Putamen (tissue), 1 donor: ENCODE measurements at regions not wholly inside any gene's neighbourhood (a gene's known extent, or its start where the extent isn't known, plus 50 kb on each side); places are given as distances from the start of the nearest gene placed in this dataset.
A peak's percentile ranks its signal among the peaks of the same experiment; 100 is the strongest.

Experiments
- DNase-seq: peaks from one replicate; pipeline ENCODE4 v3.0.0-alpha.2; 2016; ENCODE audit warnings: low spot score

DNA sequence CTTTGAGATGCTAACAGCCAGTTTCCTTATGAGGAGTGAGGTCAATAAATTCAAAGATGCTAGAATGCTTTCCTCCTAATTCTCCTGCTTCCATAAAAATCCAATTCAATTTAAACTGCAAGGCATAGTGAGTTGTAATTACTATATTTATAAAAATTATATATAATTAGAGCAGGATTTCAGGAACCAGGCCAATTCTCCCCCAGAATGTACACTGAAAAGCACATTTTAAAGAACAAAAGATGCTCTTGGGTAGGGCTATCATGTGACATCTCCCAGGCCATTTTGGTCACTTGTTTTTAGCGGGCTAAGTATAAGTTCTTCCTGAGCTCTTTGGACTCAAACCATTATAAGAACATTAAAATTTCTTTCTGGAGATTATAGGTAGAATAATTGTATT lies 195.7 kb upstream of the KCNG1 start:
- DNase-seq = no peak

GRCh38 chr20:51217347-51218045 lies 194.6 kb upstream of the KCNG1 start:
- DNase-seq = no peak

- no peak for DNase-seq
Measured at GRCh38 chr20:51216850-51217249, 193.9 kb upstream of the KCNG1 start.

DNA sequence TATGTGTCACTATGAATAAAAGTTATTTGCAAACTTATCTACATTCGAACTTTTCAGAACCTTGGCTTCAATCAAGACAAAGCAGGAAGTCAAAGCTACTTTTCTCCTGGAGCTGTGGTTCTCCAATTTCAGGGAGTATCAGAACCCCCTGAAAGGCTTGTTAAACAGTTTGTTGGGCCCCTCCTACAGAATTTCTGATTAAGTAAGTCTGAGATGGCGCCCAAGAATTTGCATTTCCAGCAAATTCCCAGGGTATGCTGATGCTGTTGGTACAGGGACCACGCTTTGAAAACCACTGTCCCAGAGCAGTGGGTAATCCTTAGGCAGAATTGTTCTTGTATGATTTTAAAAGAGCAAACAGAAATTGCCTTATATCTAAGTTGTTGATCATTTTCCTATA lies 189.9 kb upstream of the KCNG1 start:
- DNase-seq = no peak

DNA sequence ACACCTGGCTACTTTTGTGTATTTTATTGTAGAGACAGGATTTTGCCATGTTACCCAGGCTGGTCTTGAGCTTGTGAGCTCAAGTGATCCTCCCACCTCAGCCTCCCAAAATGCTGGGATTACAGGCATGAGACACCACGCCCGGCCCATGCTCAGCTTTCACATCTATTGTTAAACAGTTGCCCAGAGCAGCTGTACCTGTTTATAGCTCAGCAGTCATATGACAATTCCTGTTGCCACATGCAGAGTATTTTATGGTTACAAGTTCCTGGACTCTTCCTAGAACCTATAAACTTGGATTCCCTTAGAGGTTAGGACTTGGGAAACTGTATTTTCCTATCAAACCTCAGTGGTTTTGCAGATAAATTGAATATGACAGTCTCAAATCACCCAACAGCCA lies 188.3 kb upstream of the KCNG1 start:
- DNase-seq = no peak

GRCh38 chr20:51210084-51210483 lies 187.2 kb upstream of the KCNG1 start:
- no peak for DNase-seq

GRCh38 chr20:51208162-51208561 lies 185.3 kb upstream of the KCNG1 start:
- DNase-seq = no peak

DNA sequence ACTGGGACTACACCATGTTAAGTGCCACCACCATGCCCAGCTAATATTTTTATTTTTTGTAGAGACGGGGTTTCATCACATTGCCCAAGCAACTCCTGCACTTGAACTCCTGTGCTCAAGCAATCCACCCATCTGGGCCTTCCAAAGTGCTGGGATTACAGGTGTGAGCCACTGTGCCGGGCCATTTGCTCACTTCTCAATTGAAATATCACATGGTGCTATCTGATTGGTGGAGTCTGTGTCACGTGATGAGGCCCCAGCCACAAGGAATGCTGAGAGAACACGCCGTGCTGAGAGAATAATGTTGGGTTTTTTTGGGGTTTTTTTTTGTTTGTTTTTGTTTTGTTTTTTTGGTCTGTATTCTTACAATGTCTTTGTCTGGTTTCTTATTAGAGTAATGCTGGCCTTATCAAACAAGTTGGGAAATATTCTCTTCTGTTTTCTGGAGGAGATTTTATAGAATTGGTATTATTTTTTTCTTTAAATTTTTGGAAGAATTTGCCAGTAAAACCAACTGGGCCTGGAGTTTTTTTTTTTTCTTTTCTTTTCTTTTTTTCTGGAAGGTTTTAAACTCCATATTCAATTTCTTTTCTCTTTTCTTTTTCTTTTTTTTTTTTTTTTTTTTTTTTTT lies 183.2 kb upstream of the KCNG1 start:
- DNase-seq = no peak

DNA sequence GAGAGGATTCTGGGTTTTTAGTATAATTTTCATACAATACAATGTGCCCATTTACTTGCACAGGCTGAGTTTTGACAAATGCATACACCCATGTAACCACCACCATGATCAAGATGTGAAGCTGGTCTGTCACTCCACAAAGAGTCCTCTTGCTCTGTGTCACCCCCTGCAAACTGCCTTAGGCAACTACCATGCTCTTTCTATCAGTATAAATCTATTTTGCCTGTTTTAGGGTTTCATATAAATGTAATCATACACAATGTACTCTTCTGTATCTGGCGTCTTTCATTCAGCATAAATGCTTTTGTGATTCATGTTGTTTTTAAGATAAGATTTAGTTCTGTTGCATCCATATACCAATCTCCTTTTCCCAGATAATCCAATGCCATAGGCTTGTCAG lies 181.9 kb upstream of the KCNG1 start:
- DNase-seq = no peak

DNA sequence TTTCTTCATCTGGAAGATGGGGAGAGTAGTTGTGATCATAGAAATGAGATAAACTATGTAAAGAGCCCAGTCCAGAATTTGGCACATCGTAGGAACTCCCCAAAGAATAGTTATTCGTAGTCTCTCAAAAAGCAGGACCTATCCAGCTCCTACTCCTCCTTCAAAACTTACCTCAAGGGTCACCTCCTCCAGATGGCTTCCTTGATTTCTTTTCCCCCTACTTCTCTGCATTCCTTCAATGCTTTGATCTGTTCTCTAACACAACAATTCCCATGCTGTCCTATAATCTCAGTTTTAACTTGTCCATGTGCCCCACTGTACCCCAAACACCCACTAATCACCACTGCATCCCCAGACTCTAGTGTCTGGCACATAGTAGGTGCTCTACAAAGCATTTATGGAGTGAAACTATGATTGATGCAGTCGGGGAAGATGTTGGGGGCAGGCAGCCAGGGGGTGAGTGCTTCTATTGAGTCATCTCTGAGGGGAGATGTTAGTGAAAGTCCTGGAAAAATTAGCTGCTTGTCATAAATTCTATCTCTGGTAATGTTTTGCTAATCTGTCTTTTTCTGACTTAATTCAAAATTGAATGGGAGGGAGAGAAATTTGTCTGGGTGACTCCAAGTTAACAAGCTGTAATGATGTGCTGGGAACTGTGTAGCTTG lies 181.3 kb upstream of the KCNG1 start:
- DNase-seq = peak; percentile 15

- DNase-seq = no peak
Measured at GRCh38 chr20:51202304-51202703, 179.4 kb upstream of the KCNG1 start.

DNA sequence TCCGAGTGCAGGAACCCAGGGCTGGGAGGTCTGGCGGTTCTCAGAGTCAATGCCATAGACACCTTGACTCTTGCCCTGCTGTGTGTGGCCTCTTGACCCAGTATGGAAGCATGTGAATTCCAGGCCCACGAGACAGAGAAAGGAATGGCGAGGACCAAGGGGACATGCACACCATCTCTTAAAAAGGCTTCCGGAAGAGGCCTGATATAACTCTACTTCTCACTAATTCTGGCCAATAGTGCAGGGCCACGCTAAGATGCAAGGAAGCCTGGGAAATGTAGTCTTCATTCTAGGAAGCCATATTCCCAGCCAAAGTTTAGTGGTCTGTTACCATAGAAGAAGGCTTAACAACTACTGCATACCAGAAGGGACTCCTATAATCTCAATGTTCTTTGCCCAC lies 177.0 kb upstream of the KCNG1 start:
- DNase-seq = no peak

DNA sequence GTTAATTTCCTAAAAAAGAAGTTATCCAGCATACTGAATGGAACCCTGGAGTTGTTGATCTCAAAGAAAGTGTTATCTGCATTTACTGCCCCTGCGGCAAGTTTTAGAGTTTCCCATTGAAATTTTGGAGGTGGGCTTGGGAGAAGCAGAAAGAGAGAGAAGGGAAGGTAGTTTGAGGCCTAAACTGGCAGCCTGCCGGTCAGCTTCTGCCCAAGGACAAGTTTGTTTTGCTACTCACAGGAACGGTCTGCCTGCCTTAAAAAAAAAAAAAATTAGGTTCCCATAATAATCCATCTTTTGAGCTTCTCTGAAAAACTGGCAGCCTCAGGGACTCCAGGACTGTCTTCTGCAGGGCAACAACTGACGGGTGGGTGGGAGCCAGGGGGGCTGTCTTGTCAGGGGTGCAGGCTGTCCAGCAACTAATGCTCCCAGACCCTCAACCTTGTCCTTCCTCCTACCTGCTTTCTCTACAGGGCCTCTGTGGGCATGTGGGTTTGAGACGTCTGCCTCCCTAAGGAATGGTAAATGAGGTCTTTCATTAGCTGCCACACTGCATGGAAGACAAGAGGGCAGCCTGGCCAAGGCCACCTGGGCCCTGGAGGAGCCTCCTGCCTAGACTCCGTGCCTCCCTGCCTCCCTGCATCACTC lies 176.1 kb upstream of the KCNG1 start:
- no peak for DNase-seq

GRCh38 chr20:51198238-51198637 lies 175.3 kb upstream of the KCNG1 start:
- no peak for DNase-seq

DNA sequence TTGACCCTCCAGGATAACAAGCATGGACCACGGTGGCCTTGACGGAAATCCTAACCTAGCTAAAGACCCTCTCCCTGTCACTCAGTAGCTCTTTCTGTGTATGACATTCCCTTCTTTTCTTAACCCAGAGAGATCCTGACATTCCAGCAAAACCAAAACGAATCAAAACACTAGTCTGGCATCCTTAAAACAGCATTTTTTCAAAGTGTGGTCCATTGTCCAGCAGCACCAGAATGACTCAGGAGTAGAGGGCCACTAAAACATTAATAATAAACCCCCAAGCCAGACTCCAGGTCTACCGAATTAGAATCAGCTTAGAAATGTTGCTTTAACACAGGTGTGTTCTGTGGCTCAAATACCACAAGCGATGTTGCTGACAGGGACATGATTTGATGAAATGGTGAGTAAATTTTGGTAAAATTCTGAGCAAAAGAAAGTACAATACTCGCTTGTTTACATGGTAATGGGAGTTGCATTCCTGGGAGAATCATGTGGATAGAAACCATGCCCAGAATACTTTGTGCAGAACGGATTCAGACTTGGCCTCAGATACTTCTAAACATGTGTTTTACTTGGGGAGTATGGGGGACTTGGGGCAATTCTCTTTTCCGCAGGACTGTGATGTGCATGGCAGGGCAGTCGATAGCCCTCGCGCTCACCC lies 174.2 kb upstream of the KCNG1 start:
- no peak for DNase-seq

- DNase-seq = no peak
Measured at GRCh38 chr20:51195990-51196389, 173.1 kb upstream of the KCNG1 start.

DNA sequence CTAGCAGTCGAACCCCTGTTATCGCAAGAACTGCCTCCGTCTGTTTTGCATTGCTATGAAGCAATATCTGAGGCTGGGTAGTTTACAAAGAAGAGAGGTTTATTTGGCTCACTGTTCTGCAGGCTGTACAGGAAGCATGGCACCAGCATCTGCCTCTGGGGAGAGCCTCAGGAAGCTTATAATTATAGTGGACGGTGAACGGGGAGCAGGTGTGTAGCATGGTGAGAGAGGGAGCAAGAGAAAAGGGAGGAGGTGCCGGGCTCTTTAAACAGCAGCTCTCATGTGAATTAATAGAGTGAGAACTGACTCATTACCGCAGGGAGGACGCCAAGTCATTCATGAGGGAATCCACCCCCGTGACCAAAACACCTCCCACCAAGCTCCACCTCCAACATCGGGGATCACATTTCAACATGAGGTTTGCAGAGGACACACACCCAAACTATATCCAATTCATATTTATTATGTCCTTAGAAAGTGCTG lies 172.6 kb upstream of the KCNG1 start:
- peak; percentile 18 for DNase-seq

GRCh38 chr20:51193066-51193772 lies 170.3 kb upstream of the KCNG1 start:
- no peak for DNase-seq

DNA sequence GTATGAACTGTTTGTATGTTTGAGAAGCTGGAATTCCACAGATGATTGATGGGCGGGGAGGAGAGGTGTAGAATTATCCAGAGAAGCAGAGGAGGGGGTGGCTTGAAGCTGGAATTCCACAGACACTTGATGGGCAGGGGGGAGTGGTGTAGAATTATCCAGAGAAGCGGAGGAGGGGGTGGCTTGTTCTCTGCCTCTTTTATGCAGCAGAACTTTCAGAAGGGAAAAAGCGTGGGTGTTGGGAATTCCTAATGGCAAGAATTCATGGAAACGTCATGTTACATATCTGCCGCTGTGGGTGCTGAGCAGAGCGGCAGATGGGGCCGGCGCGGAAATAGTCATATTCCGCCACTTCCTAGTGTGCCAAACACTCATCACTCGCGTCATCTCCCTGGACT lies 167.9 kb upstream of the KCNG1 start:
- DNase-seq = peak; percentile 39

DNA sequence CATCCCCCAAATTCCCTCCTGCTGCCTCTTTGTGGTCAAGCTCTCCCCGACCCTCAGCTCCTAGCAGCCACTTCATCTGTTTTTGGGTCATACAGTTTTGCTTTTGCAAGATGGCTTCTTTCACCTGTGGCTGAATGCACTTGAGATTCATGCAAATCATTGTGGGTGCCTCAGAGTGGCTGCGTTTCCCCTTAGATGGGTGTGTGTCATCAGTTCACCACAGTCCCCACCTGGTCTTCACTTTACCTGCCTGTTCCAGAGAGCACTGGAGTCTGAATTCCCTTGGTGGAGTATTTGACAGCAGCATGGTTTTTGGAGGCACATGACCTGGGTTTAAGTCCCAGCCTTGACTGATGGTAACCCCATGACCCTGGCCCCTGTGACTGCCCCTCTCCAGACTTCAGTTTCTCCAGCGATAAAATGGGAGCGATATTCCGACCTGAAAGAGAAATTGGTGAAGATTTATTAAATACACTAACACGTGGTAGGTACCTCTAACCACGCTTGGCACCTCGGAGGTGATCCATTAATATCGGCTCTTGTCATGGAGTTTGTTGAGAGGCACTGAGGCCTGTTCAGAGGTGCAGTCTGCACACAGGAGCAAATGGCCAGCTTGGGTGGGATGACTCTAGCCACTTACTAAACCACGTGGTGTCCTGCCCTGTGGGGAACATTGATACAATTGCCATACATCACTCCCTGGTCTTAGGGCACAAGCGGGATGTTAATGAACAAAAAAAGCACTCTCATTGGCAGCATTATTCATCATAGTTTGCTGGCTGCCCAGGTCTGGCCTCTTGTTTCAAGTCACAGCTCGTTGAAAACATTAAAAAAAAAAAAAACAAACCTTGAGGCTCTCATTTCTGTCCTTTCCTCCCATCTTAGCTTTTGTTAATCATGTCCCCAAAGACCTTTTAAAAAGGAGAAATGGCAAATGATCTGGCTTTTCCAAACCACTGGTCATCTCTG lies 167.2 kb upstream of the KCNG1 start:
- DNase-seq = no peak
